OCI-LY1 (cell line): ENCODE measurements at regions not wholly inside any gene's neighbourhood (a gene's known extent, or its start where the extent isn't known, plus 50 kb on each side); places are given as distances from the start of the nearest gene placed in this dataset.
A peak's percentile ranks its signal among the peaks of the same experiment; 100 is the strongest.

Experiments used
- H2AFZ ChIP-seq: fragments of 200-600 bp; sonication (generic), shearing (Covaris generic); 2 replicates; pipeline ENCODE4 v1.6.0; 2014; ENCODE audit warnings: antibody characterized with exemption, mild to moderate bottlenecking, low read length
- H3F3A ChIP-seq: fragments of 200-600 bp; sonication (generic), shearing (Covaris generic); 2 replicates; pipeline ENCODE4 v1.6.0; 2014; ENCODE audit warnings: mild to moderate bottlenecking, antibody characterized with exemption, low read length, moderate library complexity; ENCODE audit not compliant: insufficient read depth
- H3K27ac ChIP-seq: fragments of 200-600 bp; sonication (generic); 2 replicates; pipeline ENCODE4 v1.5.1; 2014; ENCODE audit warnings: low read length, mixed run types, mild to moderate bottlenecking, low read depth; ENCODE audit not compliant: poor library complexity, severe bottlenecking
- H3K27me3 ChIP-seq: fragments of 200-600 bp; sonication (generic); 2 replicates; pipeline ENCODE4 v1.6.0; 2014; ENCODE audit warnings: antibody characterized with exemption, mild to moderate bottlenecking, low read length, moderate library complexity; ENCODE audit not compliant: insufficient read depth
- H3K36me3 ChIP-seq: fragments of 200-600 bp; sonication (generic); 2 replicates; pipeline ENCODE4 v1.6.1; 2014; ENCODE audit warnings: mild to moderate bottlenecking, antibody characterized with exemption, low read length, moderate library complexity, mixed read lengths; ENCODE audit not compliant: insufficient read depth
- H3K4me1 ChIP-seq: fragments of 200-600 bp; sonication (generic); 2 replicates; pipeline ENCODE4 v1.5.1; 2014; ENCODE audit warnings: mild to moderate bottlenecking, low read length, moderate library complexity; ENCODE audit not compliant: insufficient read depth, severe bottlenecking
- H3K4me2 ChIP-seq: fragments of 200-600 bp; sonication (generic), shearing (Covaris generic); 2 replicates; pipeline ENCODE4 v1.6.1; 2014; ENCODE audit warnings: low read length
- H3K4me3 ChIP-seq: fragments of 200-600 bp; sonication (generic); 2 replicates; pipeline ENCODE4 v1.5.1; 2014; ENCODE audit warnings: low read length, low read depth, mild to moderate bottlenecking, mixed read lengths; ENCODE audit not compliant: poor library complexity, severe bottlenecking
- H3K79me2 ChIP-seq: fragments of 200-600 bp; shearing (Covaris generic); 2 replicates; pipeline ENCODE4 v1.6.1; 2016; ENCODE audit warnings: mixed run types, low read length, mixed read lengths; ENCODE audit not compliant: insufficient read depth
- H3K9ac ChIP-seq: fragments of 200-600 bp; sonication (generic), shearing (Covaris generic); 2 replicates; pipeline ENCODE4 v1.6.1; 2014; ENCODE audit warnings: mild to moderate bottlenecking, low read length, mixed read lengths
- H3K9me2 ChIP-seq: fragments of 200-600 bp; sonication (generic), shearing (Covaris generic); 2 replicates; pipeline ENCODE4 v1.6.1; 2014; ENCODE audit warnings: low read depth, mild to moderate bottlenecking, low read length, mixed read lengths
- H3K9me3 ChIP-seq: fragments of 200-600 bp; shearing (Covaris generic); 2 replicates; pipeline ENCODE4 v1.6.1; 2014; ENCODE audit warnings: low read length, mixed read lengths
- H4K20me1 ChIP-seq: fragments of 200-600 bp; sonication (generic), shearing (Covaris generic); 2 replicates; pipeline ENCODE4 v1.6.0; 2016; ENCODE audit warnings: mild to moderate bottlenecking, low read length; ENCODE audit not compliant: insufficient read depth
- EZH2 ChIP-seq: fragments of 200-600 bp; sonication (generic), shearing (Covaris generic); IDR thresholded peaks from 2 replicates; pipeline ENCODE4 v1.8.0; 2017; ENCODE audit warnings: borderline replicate concordance, mixed run types, mild to moderate bottlenecking, antibody characterized with exemption, low read length, moderate library complexity, mixed read lengths
- TF ChIP-seq, protein P1 (sequence below): fragments of 200-600 bp; sonication (generic), shearing (Covaris generic); IDR thresholded peaks from 2 replicates; pipeline ENCODE4 v1.5.1; 2017; ENCODE audit warnings: mild to moderate bottlenecking, antibody characterized with exemption, low read length, moderate library complexity, mixed read lengths

GRCh38 chr18:2102022-2102421 lies 469.3 kb downstream of the METTL4 start:
- Histone ChIP-seq H3K4me2 (no peak overlapping the region), H3K9me2 (no peaks in the 10 kb centered on the region), H3K27me3 (no peaks in the 10 kb centered on the region), H2AFZ (no peak overlapping the region), H4K20me1 (no peaks in the 10 kb centered on the region), H3K4me3 (no peak overlapping the region), H3K4me1 (no peaks in the 10 kb centered on the region), H3F3A (no peaks in the 10 kb centered on the region), H3K36me3 (no peaks in the 10 kb centered on the region), H3K9me3 (no peaks in the 10 kb centered on the region), H3K27ac (no peak overlapping the region), H3K79me2 (no peaks in the 10 kb centered on the region), H3K9ac (no peak overlapping the region)
- no peak for TF ChIP-seq EZH2
- TF ChIP-seq, protein P1, sequence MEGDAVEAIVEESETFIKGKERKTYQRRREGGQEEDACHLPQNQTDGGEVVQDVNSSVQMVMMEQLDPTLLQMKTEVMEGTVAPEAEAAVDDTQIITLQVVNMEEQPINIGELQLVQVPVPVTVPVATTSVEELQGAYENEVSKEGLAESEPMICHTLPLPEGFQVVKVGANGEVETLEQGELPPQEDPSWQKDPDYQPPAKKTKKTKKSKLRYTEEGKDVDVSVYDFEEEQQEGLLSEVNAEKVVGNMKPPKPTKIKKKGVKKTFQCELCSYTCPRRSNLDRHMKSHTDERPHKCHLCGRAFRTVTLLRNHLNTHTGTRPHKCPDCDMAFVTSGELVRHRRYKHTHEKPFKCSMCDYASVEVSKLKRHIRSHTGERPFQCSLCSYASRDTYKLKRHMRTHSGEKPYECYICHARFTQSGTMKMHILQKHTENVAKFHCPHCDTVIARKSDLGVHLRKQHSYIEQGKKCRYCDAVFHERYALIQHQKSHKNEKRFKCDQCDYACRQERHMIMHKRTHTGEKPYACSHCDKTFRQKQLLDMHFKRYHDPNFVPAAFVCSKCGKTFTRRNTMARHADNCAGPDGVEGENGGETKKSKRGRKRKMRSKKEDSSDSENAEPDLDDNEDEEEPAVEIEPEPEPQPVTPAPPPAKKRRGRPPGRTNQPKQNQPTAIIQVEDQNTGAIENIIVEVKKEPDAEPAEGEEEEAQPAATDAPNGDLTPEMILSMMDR, result no peak

GRCh38 chr18:2103299-2103698 lies 468.0 kb downstream of the METTL4 start:
- no peak for TF ChIP-seq EZH2
- TF ChIP-seq, protein P1, result no peak
- Histone ChIP-seq H3K9me2 (no peaks in the 10 kb centered on the region), H3K27me3 (no peaks in the 10 kb centered on the region), H3K4me3 (no peak overlapping the region), H3K27ac (no peak overlapping the region), H3K9ac (no peak overlapping the region), H2AFZ (no peak overlapping the region), H4K20me1 (no peaks in the 10 kb centered on the region), H3K36me3 (no peaks in the 10 kb centered on the region), H3K4me1 (no peaks in the 10 kb centered on the region), H3F3A (no peaks in the 10 kb centered on the region), H3K4me2 (no peak overlapping the region), H3K79me2 (no peaks in the 10 kb centered on the region), H3K9me3 (no peaks in the 10 kb centered on the region)

DNA sequence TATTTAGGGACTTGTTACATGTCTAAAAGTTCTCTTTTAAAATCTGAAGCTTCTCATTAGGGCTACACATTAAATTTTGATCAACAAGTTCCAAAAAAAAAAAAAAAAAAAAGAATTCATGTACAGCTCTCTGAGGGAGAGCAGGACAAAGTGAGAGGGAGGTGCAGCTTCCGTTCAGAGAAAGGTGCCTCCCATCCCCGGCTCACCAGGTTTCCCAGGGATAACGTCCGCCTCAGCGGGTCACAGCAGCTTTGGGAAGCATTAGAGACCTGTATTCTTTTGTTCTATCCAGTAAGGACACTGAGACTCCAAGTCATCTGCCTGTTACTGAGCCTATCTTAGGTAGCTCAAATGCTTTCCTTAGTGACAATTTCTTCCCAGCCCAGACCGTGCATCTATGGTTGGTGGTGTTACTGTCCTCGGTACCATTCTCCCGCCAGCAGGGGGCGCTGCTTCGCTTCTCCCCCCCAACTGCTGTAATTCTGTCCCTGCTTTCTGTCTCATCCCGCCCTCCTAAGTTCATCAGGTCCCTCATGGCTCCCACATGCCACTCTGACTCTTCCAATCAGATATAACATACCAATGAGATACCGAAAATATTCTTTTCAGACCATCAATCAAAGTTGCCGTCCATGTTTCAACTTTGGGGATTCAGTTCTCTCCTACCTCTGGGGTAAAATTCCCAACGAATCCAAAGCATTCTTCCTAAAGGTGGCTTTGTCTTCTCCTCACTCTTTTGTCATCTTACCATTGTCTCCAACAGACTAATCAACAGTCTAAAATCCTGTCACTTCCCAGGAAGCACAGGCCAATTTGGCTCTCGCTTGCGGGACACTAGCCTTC lies 466.5 kb downstream of the METTL4 start:
- Histone ChIP-seq H4K20me1 (no peaks in the 10 kb centered on the region), H3K79me2 (no peaks in the 10 kb centered on the region), H2AFZ (no peak overlapping the region), H3K4me1 (no peaks in the 10 kb centered on the region), H3K36me3 (no peaks in the 10 kb centered on the region), H3K9me3 (no peaks in the 10 kb centered on the region), H3K9ac (no peak overlapping the region), H3K4me2 (no peak overlapping the region), H3K4me3 (no peak overlapping the region), H3K27me3 (no peaks in the 10 kb centered on the region), H3F3A (no peaks in the 10 kb centered on the region), H3K9me2 (no peaks in the 10 kb centered on the region), H3K27ac (no peak overlapping the region)
- no peak for TF ChIP-seq EZH2
- TF ChIP-seq, protein P1, result peak; percentile 58; the same call in 1 of the 2 replicates
